Transverse colon (tissue), 3 donors: ENCODE measurements at regions not wholly inside any gene's neighbourhood (a gene's known extent, or its start where the extent isn't known, plus 50 kb on each side); places are given as distances from the start of the nearest gene placed in this dataset.

Experiments used
- CTCF ChIP-seq, 5 experiments: fragments of 200-600 bp in 3 of 5; fragments of 450-650 bp in 2 of 5; sonication (generic) in 3 of 5; IDR thresholded peaks; 1 replicate in 2 of 5; 2 replicates in 3 of 5; pipeline ENCODE4 v1.5.1; 2016 to 2017; ENCODE audit warnings: antibody characterized with exemption in 5 of 5, inconsistent platforms in 3 of 5, mild to moderate bottlenecking in 2 of 5, moderate library complexity in 1 of 5
- EP300 ChIP-seq: sonication (generic); formaldehyde crosslinking; IDR thresholded peaks from one replicate; pipeline ENCODE4 v1.6.1; 2017; ENCODE audit warnings: antibody characterized with exemption, low read depth

- no peak for TF ChIP-seq CTCF (IDR thresholded peaks at IDR 0.05)
- no peak for TF ChIP-seq EP300
Observed at GRCh38 chr9:26748449-26749058, 144.0 kb downstream of the CAAP1 start.
